ENCODE measurements at regions not wholly inside any gene's neighbourhood (a gene's known extent, or its start where the extent isn't known, plus 50 kb on each side); places are given as distances from the start of the nearest gene placed in this dataset.

DNA sequence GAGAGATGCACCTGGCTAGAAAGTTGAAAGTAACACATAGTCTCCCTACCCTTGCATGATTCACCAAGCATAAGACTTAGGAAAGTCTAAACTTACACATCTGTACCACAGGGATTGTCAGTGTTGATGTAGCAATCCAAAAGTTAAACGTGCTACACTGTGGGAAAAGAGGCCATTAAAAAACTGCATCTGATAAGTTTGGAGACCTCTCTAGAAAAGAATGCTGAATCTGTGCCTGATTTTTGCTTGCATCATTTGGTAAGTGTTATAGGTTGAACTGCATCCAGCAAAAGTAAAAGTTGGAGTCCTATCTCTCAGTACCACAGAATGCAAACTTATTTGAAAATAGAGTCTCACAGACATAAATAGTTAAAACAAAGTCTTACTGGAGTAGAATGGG lies 126.6 kb downstream of the SLC6A15 start:
- no peak overlapping the region for H3K4me3 ChIP-seq (ENCODE audit: control insufficient read depth in 2 of 3, extremely low read depth in 1 of 3, insufficient read depth in 2 of 3, low read depth in 1 of 3, low read length in 3 of 3)
- no peaks in the 10 kb centered on the region for H3K36me3 ChIP-seq (ENCODE audit: control insufficient read depth in 2 of 2, extremely low read depth in 1 of 2, insufficient read depth in 2 of 2, low read length in 2 of 2)
- H3K27me3 ChIP-seq (ENCODE audit: control insufficient read depth, extremely low read depth, insufficient read depth, low read length) = no peaks in the 10 kb centered on the region
- H4K20me1 ChIP-seq (ENCODE audit: control insufficient read depth, extremely low read depth, insufficient read depth, low read length) = no peaks in the 10 kb centered on the region
- no peak for FAIRE-seq
- no peak for TF ChIP-seq EZH2 (IDR thresholded peaks at IDR 0.05; ENCODE audit: low read length)
- TF ChIP-seq, protein P1, sequence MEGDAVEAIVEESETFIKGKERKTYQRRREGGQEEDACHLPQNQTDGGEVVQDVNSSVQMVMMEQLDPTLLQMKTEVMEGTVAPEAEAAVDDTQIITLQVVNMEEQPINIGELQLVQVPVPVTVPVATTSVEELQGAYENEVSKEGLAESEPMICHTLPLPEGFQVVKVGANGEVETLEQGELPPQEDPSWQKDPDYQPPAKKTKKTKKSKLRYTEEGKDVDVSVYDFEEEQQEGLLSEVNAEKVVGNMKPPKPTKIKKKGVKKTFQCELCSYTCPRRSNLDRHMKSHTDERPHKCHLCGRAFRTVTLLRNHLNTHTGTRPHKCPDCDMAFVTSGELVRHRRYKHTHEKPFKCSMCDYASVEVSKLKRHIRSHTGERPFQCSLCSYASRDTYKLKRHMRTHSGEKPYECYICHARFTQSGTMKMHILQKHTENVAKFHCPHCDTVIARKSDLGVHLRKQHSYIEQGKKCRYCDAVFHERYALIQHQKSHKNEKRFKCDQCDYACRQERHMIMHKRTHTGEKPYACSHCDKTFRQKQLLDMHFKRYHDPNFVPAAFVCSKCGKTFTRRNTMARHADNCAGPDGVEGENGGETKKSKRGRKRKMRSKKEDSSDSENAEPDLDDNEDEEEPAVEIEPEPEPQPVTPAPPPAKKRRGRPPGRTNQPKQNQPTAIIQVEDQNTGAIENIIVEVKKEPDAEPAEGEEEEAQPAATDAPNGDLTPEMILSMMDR (optimal IDR thresholded peaks at IDR 0.05 in 1 of 3, IDR thresholded peaks at IDR 0.05 in 1 of 3, conservative IDR thresholded peaks at IDR 0.05 in 1 of 3; ENCODE audit: extremely low read depth in 1 of 3, insufficient read depth in 2 of 3, low read length in 3 of 3) = no peak
- no peak for DNase-seq (ENCODE audit: low read depth, low spot score)
- H2AFZ ChIP-seq (ENCODE audit: control insufficient read depth, low read length) = no peak overlapping the region
- H3K9ac ChIP-seq (ENCODE audit: control insufficient read depth, extremely low read depth, insufficient read depth, low read length) = no peak overlapping the region
- H3K9me3 ChIP-seq (ENCODE audit: control insufficient read depth, low read depth, low read length) = no peaks in the 10 kb centered on the region
- H3K9me1 ChIP-seq (ENCODE audit: control insufficient read depth, extremely low read depth, insufficient read depth, low read length) = no peaks in the 10 kb centered on the region
- H3K27ac ChIP-seq (ENCODE audit: control insufficient read depth, insufficient read depth, low read length) = no peak overlapping the region
- no peaks in the 10 kb centered on the region for H3K79me2 ChIP-seq (ENCODE audit: control insufficient read depth, insufficient read depth, low read length)
- H3K4me1 ChIP-seq (ENCODE audit: control insufficient read depth, extremely low read depth, insufficient read depth, low read length) = no peaks in the 10 kb centered on the region
- H3K4me2 ChIP-seq (ENCODE audit: control insufficient read depth, extremely low read depth, insufficient read depth, low read depth, low read length) = no peak overlapping the region
- dilution Hi-C loops (cut with MboI; ENCODE audit: extremely low pct_ligation_motif_present, low sequenced_read_pairs) = no loop called here

GRCh38 chr12:84785281-84785680 lies 127.3 kb downstream of the SLC6A15 start:
- H3K36me3 ChIP-seq (ENCODE audit: control insufficient read depth in 2 of 2, extremely low read depth in 1 of 2, insufficient read depth in 2 of 2, low read length in 2 of 2) = no peaks in the 10 kb centered on the region
- H3K9me3 ChIP-seq (ENCODE audit: control insufficient read depth, low read depth, low read length) = no peaks in the 10 kb centered on the region
- H3K27ac ChIP-seq (ENCODE audit: control insufficient read depth, insufficient read depth, low read length) = no peak overlapping the region
- DNase-seq (ENCODE audit: low read depth, low spot score) = no peak
- H2AFZ ChIP-seq (ENCODE audit: control insufficient read depth, low read length) = no peak overlapping the region
- H4K20me1 ChIP-seq (ENCODE audit: control insufficient read depth, extremely low read depth, insufficient read depth, low read length) = no peaks in the 10 kb centered on the region
- H3K4me3 ChIP-seq (ENCODE audit: control insufficient read depth in 2 of 3, extremely low read depth in 1 of 3, insufficient read depth in 2 of 3, low read depth in 1 of 3, low read length in 3 of 3) = no peak overlapping the region
- dilution Hi-C loops (cut with MboI; ENCODE audit: extremely low pct_ligation_motif_present, low sequenced_read_pairs) = no loop called here
- TF ChIP-seq, protein P1 (optimal IDR thresholded peaks at IDR 0.05 in 1 of 3, IDR thresholded peaks at IDR 0.05 in 1 of 3, conservative IDR thresholded peaks at IDR 0.05 in 1 of 3; ENCODE audit: extremely low read depth in 1 of 3, insufficient read depth in 2 of 3, low read length in 3 of 3) = no peak
- TF ChIP-seq EZH2 (IDR thresholded peaks at IDR 0.05; ENCODE audit: low read length) = no peak
- H3K9me1 ChIP-seq (ENCODE audit: control insufficient read depth, extremely low read depth, insufficient read depth, low read length) = no peaks in the 10 kb centered on the region
- FAIRE-seq = no peak
- no peaks in the 10 kb centered on the region for H3K27me3 ChIP-seq (ENCODE audit: control insufficient read depth, extremely low read depth, insufficient read depth, low read length)
- H3K79me2 ChIP-seq (ENCODE audit: control insufficient read depth, insufficient read depth, low read length) = no peaks in the 10 kb centered on the region
- no peak overlapping the region for H3K9ac ChIP-seq (ENCODE audit: control insufficient read depth, extremely low read depth, insufficient read depth, low read length)
- no peaks in the 10 kb centered on the region for H3K4me1 ChIP-seq (ENCODE audit: control insufficient read depth, extremely low read depth, insufficient read depth, low read length)
- no peak overlapping the region for H3K4me2 ChIP-seq (ENCODE audit: control insufficient read depth, extremely low read depth, insufficient read depth, low read depth, low read length)

Measured in keratinocyte (primary cell).